ENCODE measurements at regions not wholly inside any gene's neighbourhood (a gene's known extent, or its start where the extent isn't known, plus 50 kb on each side); places are given as distances from the start of the nearest gene placed in this dataset.

- DNase-seq (ENCODE audit: low spot score) (no peak), ATAC-seq (no peak)
These were observed 99.2 kb upstream of the LHCGR start for GRCh38 chr2:48854681-48855080.

GRCh38 chr2:48852938-48853337 is 97.4 kb upstream of the LHCGR start:
- ATAC-seq (no peak), DNase-seq (ENCODE audit: low spot score) (no peak)

GRCh38 chr2:48851161-48851560 is 95.6 kb upstream of the LHCGR start:
- no peak for ATAC-seq

GRCh38 chr2:48849770-48850169 is 94.2 kb upstream of the LHCGR start:
- DNase-seq (ENCODE audit: low spot score) (no peak), ATAC-seq (no peak)

More at GRCh38 chr2:48851161-48851560, 95.6 kb upstream of the LHCGR start:
- no peak for DNase-seq (ENCODE audit: low spot score)

- DNase-seq (ENCODE audit: low spot score) (no peak), ATAC-seq (no peak)
These were observed 90.2 kb upstream of the LHCGR start for GRCh38 chr2:48845684-48846083.

GRCh38 chr2:48844417-48845155 is 89.1 kb upstream of the LHCGR start:
- DNase-seq (ENCODE audit: low spot score): no peak
- no peak for ATAC-seq

- no peak for DNase-seq (ENCODE audit: low spot score)
- ATAC-seq: no peak
These were observed 85.6 kb upstream of the LHCGR start for GRCh38 chr2:48841126-48841525.

- DNase-seq (ENCODE audit: low spot score) (no peak), ATAC-seq (no peak)
These were observed 82.5 kb upstream of the LHCGR start for GRCh38 chr2:48838029-48838428.

GRCh38 chr2:48829569-48829968 is 74.0 kb upstream of the LHCGR start:
- ATAC-seq: no peak
- DNase-seq (ENCODE audit: low spot score): no peak

GRCh38 chr2:48829036-48829435 is 73.5 kb upstream of the LHCGR start:
- no peak for DNase-seq (ENCODE audit: low spot score)
- no peak for ATAC-seq

- DNase-seq (ENCODE audit: low spot score) (no peak), ATAC-seq (no peak)
These were observed 71.5 kb upstream of the LHCGR start for GRCh38 chr2:48826986-48827385.

- DNase-seq (ENCODE audit: low spot score) (no peak), ATAC-seq (no peak)
These were observed 68.6 kb upstream of the LHCGR start for GRCh38 chr2:48824116-48824515.

- ATAC-seq (no peak), DNase-seq (ENCODE audit: low spot score) (no peak)
These were observed 63.7 kb upstream of the LHCGR start for GRCh38 chr2:48819206-48819735.

GRCh38 chr2:48817355-48817754 is 61.8 kb upstream of the LHCGR start:
- no peak for ATAC-seq

GRCh38 chr2:48812416-48812815 is 56.9 kb upstream of the LHCGR start:
- DNase-seq (ENCODE audit: low spot score): no peak
- no peak for ATAC-seq

More at GRCh38 chr2:48817355-48817754, 61.8 kb upstream of the LHCGR start:
- DNase-seq (ENCODE audit: low spot score): no peak

- DNase-seq (ENCODE audit: low spot score) (no peak), ATAC-seq (no peak)
These were observed 52.8 kb upstream of the LHCGR start for GRCh38 chr2:48808311-48808710.

Measured in left lobe of liver (tissue), 2 donors.